ENCODE measurements at regions not wholly inside any gene's neighbourhood (a gene's known extent, or its start where the extent isn't known, plus 50 kb on each side); places are given as distances from the start of the nearest gene placed in this dataset.

DNA sequence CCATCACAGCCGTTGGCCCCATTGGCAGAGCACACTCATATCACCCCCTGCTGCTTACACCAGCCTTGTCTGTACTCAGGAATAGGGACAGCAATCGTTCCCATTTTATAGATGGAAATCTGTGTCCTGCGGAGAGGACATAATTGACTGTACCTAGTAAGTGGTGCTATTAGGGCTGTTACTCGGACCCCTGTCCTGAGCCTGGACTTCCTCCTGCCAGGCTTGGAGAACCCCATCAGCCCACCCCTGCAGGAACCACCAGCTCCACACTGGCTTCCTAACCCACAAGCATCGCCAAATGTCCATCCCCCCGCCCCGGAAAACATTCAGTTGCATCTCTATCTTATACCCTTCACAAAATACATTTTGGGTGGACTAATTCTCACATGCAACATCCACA, 139.8 kb upstream of the RET start:
- WGBS (ENCODE audit: insufficient coverage), result 76% methylated on average over 7 of the region's 7 CpGs
- ATAC-seq, result no peak
- TF ChIP-seq CTCF (IDR thresholded peaks at IDR 0.05), result no peak
- Mint-ChIP-seq H3K4me3 (no peak overlapping the region), H3K36me3 (no peaks in the 10 kb centered on the region), H3K27ac (no peak overlapping the region), H3K27me3 (ENCODE audit: low read depth in 2 of 2) (peaks cover 21 to 30% of the 10 kb centered on the region in 2 donors), H3K9me3 (no peaks in the 10 kb centered on the region), H3K4me1 (peaks cover 8 to 19% of the 10 kb centered on the region in 2 donors)
- no peak for DNase-seq
- Histone ChIP-seq H3K27ac (ENCODE audit: low read length) (no peak overlapping the region), H3K27me3 (ENCODE audit: control insufficient read depth, insufficient read depth, low read length) (peaks cover 10% of the 10 kb centered on the region), H3K36me3 (ENCODE audit: control insufficient read depth, insufficient read depth, low read length) (no peaks in the 10 kb centered on the region), H3K4me3 (ENCODE audit: low read length) (no peak overlapping the region), H3K4me1 (ENCODE audit: control insufficient read depth, insufficient read depth, low read length) (peaks cover 13% of the 10 kb centered on the region), H3K9me3 (ENCODE audit: control insufficient read depth, insufficient read depth, low read length) (no peaks in the 10 kb centered on the region)
- intact Hi-C loops (cut with micrococcal nuclease), result no loop called here

DNA sequence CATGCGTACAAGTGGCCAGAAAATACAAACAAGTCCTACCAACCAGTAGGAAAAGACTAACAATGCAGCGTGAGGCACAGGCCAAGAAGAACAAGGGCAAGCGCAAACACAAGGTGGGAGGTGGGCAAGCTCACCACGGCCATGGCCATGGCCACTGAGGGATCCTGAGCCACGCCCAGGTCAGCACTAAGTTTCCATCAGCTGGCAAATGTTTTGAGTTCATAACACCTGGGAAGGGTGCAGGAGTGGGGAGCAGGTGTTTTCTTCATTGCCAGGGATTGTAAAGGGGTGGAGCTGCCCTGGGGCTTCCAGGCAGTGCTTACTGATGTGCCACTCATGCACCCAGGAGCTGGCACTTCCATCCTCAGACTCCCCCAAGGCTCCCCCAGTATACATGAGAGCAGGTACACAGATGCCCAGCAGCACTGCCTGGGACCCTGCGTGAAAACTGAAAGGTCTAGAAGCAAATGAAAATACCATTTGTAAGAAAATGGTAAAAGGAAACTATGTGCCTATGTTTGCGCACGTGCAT, 139.2 kb upstream of the RET start:
- intact Hi-C loops (cut with micrococcal nuclease), result no loop called here
- no peaks in the 10 kb centered on the region for H3K36me3 Mint-ChIP-seq
- H3K4me3 Mint-ChIP-seq, result no peak overlapping the region
- H3K4me1 Mint-ChIP-seq, result peaks cover 6 to 19% of the 10 kb centered on the region in 2 donors
- H3K27me3 ChIP-seq (ENCODE audit: control insufficient read depth, insufficient read depth, low read length), result peaks cover 5% of the 10 kb centered on the region
- no peak overlapping the region for H3K27ac ChIP-seq (ENCODE audit: low read length)
- H3K9me3 Mint-ChIP-seq, result no peaks in the 10 kb centered on the region
- DNase-seq (no peak), ATAC-seq (no peak)
- WGBS (ENCODE audit: insufficient coverage), result 88% methylated on average over 8 of the region's 8 CpGs
- peaks cover 21 to 27% of the 10 kb centered on the region in 2 donors for H3K27me3 Mint-ChIP-seq (ENCODE audit: low read depth in 2 of 2)
- no peak overlapping the region for H3K4me3 ChIP-seq (ENCODE audit: low read length)
- no peaks in the 10 kb centered on the region for H3K9me3 ChIP-seq (ENCODE audit: control insufficient read depth, insufficient read depth, low read length)
- no peak overlapping the region for H3K27ac Mint-ChIP-seq
- H3K4me1 ChIP-seq (ENCODE audit: control insufficient read depth, insufficient read depth, low read length), result peaks cover 13% of the 10 kb centered on the region
- no peaks in the 10 kb centered on the region for H3K36me3 ChIP-seq (ENCODE audit: control insufficient read depth, insufficient read depth, low read length)
- no peak for TF ChIP-seq CTCF (IDR thresholded peaks at IDR 0.05)

DNA sequence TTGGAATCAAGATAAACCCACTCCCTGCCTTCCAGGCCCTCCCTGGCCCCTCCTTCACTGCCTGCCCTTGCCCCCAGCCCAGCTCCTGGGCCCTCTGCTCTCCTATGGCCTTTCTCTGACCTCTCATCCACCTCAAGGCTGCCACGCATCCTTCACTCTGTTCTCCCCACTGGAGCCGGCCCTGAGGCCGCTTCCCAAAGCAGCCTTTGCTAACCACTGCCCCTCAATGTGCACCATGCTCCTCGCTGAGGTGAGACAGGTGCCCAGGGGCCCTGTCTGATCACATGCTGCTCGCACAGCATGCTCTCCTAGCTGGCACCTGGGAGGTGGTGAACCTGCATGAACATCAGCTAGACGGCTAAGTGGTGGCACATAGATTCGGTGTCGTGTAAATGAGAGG, 138.5 kb upstream of the RET start:
- no peak for TF ChIP-seq CTCF (IDR thresholded peaks at IDR 0.05)
- Histone ChIP-seq H3K36me3 (ENCODE audit: control insufficient read depth, insufficient read depth, low read length) (no peaks in the 10 kb centered on the region), H3K27ac (ENCODE audit: low read length) (no peak overlapping the region), H3K9me3 (ENCODE audit: control insufficient read depth, insufficient read depth, low read length) (no peaks in the 10 kb centered on the region), H3K27me3 (ENCODE audit: control insufficient read depth, insufficient read depth, low read length) (peaks cover 5% of the 10 kb centered on the region), H3K4me1 (ENCODE audit: control insufficient read depth, insufficient read depth, low read length) (peaks cover 7% of the 10 kb centered on the region), H3K4me3 (ENCODE audit: low read length) (no peak overlapping the region)
- DNase-seq, result no peak
- Mint-ChIP-seq H3K4me1 (peaks cover 0 to 13% of the 10 kb centered on the region in 2 donors), H3K4me3 (no peak overlapping the region), H3K27ac (no peak overlapping the region), H3K9me3 (no peaks in the 10 kb centered on the region), H3K36me3 (no peaks in the 10 kb centered on the region), H3K27me3 (ENCODE audit: low read depth in 2 of 2) (peaks cover 21 to 22% of the 10 kb centered on the region in 2 donors)
- intact Hi-C loops (cut with micrococcal nuclease), result no loop called here
- 91% methylated on average over 8 of the region's 8 CpGs for WGBS (ENCODE audit: insufficient coverage)
- ATAC-seq, result no peak

DNA sequence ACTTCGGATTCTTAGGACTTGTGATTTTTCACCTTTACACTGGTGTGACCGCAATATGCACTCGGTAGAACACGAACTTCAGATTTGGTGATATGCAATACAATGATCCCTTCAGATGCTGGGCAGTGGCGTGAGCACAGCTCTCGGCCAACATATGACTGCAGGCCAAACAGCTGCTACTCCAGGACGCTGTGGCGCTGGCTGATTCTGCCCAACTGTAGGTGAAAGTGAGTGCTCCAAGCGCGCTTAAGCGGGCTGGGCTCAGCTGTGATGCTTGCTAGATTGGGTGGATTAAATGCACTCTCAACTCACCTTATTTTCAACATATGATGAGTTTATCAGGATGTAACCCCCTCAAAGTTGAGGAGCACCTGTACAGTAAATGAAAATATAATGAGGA, 137.6 kb upstream of the RET start:
- no peaks in the 10 kb centered on the region for H3K9me3 ChIP-seq (ENCODE audit: control insufficient read depth, insufficient read depth, low read length)
- Mint-ChIP-seq H3K27me3 (ENCODE audit: low read depth in 2 of 2) (peaks cover 15% of the 10 kb centered on the region in 2 donors), H3K27ac (no peak overlapping the region), H3K9me3 (no peaks in the 10 kb centered on the region), H3K4me3 (no peak overlapping the region), H3K4me1 (peaks cover 0 to 4% of the 10 kb centered on the region in 2 donors), H3K36me3 (no peaks in the 10 kb centered on the region)
- WGBS (ENCODE audit: insufficient coverage), result 86% methylated on average over 10 of the region's 11 CpGs
- DNase-seq, result no peak
- TF ChIP-seq CTCF (IDR thresholded peaks at IDR 0.05), result no peak
- no peaks in the 10 kb centered on the region for H3K36me3 ChIP-seq (ENCODE audit: control insufficient read depth, insufficient read depth, low read length)
- no peak overlapping the region for H3K4me3 ChIP-seq (ENCODE audit: low read length)
- peaks cover 4% of the 10 kb centered on the region for H3K27me3 ChIP-seq (ENCODE audit: control insufficient read depth, insufficient read depth, low read length)
- no peak overlapping the region for H3K27ac ChIP-seq (ENCODE audit: low read length)
- intact Hi-C loops (cut with micrococcal nuclease), result no loop called here
- no peak for ATAC-seq
- H3K4me1 ChIP-seq (ENCODE audit: control insufficient read depth, insufficient read depth, low read length), result no peaks in the 10 kb centered on the region
